ENCODE measurements at regions not wholly inside any gene's neighbourhood (a gene's known extent, or its start where the extent isn't known, plus 50 kb on each side); places are given as distances from the start of the nearest gene placed in this dataset.

- DNase-seq: no peak
These were observed 151.4 kb upstream of the STX18 start for GRCh38 chr4:4693258-4693657.

GRCh38 chr4:4690854-4691253 lies 149.0 kb upstream of the STX18 start:
- no peak for DNase-seq

GRCh38 chr4:4689694-4690440 lies 148.0 kb upstream of the STX18 start:
- DNase-seq: peak; percentile 40

- DNase-seq: no peak
These were observed 146.3 kb upstream of the STX18 start for GRCh38 chr4:4687935-4688727.

- DNase-seq: no peak
These were observed 145.3 kb upstream of the STX18 start for GRCh38 chr4:4687100-4687499.

GRCh38 chr4:4685810-4686795 lies 144.3 kb upstream of the STX18 start:
- DNase-seq: no peak

GRCh38 chr4:4681653-4682052 lies 139.8 kb upstream of the STX18 start:
- no peak for DNase-seq

GRCh38 chr4:4680758-4681157 lies 138.9 kb upstream of the STX18 start:
- DNase-seq: no peak

GRCh38 chr4:4680243-4680642 lies 138.4 kb upstream of the STX18 start:
- DNase-seq: no peak

- peak; percentile 93 for DNase-seq
These were observed 136.0 kb upstream of the STX18 start for GRCh38 chr4:4677556-4678522.

- no peak for DNase-seq
These were observed 133.8 kb upstream of the STX18 start for GRCh38 chr4:4675641-4676040.

- DNase-seq: no peak
These were observed 133.3 kb upstream of the STX18 start for GRCh38 chr4:4675051-4675581.

- DNase-seq: no peak
These were observed 131.2 kb upstream of the STX18 start for GRCh38 chr4:4673070-4673469.

- DNase-seq: no peak
These were observed 130.6 kb upstream of the STX18 start for GRCh38 chr4:4672402-4672801.

- DNase-seq: no peak
These were observed 130.0 kb upstream of the STX18 start for GRCh38 chr4:4671774-4672349.

GRCh38 chr4:4670869-4671268 lies 129.0 kb upstream of the STX18 start:
- no peak for DNase-seq

GRCh38 chr4:4668355-4669210 lies 126.7 kb upstream of the STX18 start:
- DNase-seq: no peak

GRCh38 chr4:4667622-4668081 lies 125.8 kb upstream of the STX18 start:
- peak; percentile 64 for DNase-seq

Data from skin of body (tissue), 1 donor.